Trophoblast cell (in vitro differentiated cells and primary cell): ENCODE measurements at regions not wholly inside any gene's neighbourhood (a gene's known extent, or its start where the extent isn't known, plus 50 kb on each side); places are given as distances from the start of the nearest gene placed in this dataset.

Experiments used
- DNase-seq, 2 donors: peaks; one replicate each; pipeline ENCODE4 v3.0.0-alpha.2; 2016
- H2AFZ ChIP-seq: 2 replicates; pipeline ENCODE4 v1.6.1; 2013; ENCODE audit warnings: low read length, moderate library complexity, mild to moderate bottlenecking; ENCODE audit not compliant: insufficient read depth, poor library complexity
- H2AK5ac ChIP-seq: 2 replicates; pipeline ENCODE4 v1.6.1; 2013; ENCODE audit warnings: mild to moderate bottlenecking, low read length
- H2BK120ac ChIP-seq: 2 replicates; pipeline ENCODE4 v1.6.1; 2013; ENCODE audit warnings: low read length, mild to moderate bottlenecking, moderate library complexity; ENCODE audit not compliant: insufficient read depth, poor library complexity
- H2BK12ac ChIP-seq: 2 replicates; pipeline ENCODE4 v1.6.1; 2013; ENCODE audit warnings: mild to moderate bottlenecking, low read length, moderate library complexity
- H2BK5ac ChIP-seq: 2 replicates; pipeline ENCODE4 v1.6.1; 2013; ENCODE audit warnings: low read length, low read depth, moderate library complexity, mild to moderate bottlenecking; ENCODE audit not compliant: poor library complexity
- H3K14ac ChIP-seq: 2 replicates; pipeline ENCODE4 v1.6.1; 2013; ENCODE audit warnings: mild to moderate bottlenecking, low read length
- H3K18ac ChIP-seq: 2 replicates; pipeline ENCODE4 v1.6.1; 2013; ENCODE audit warnings: mild to moderate bottlenecking, low read length
- H3K23ac ChIP-seq: 2 replicates; pipeline ENCODE4 v1.6.1; 2013; ENCODE audit warnings: low read length
- H3K27ac ChIP-seq: 2 replicates; pipeline ENCODE4 v1.5.1; 2013; ENCODE audit warnings: low read depth, mild to moderate bottlenecking, inconsistent platforms, low read length, moderate library complexity
- H3K27me3 ChIP-seq: 2 replicates; pipeline ENCODE4 v1.6.1; 2013; ENCODE audit warnings: inconsistent platforms, mild to moderate bottlenecking, low read length, moderate library complexity; ENCODE audit not compliant: insufficient read depth
- H3K36me3 ChIP-seq, 2 experiments: 1 replicate in 1 of 2; 2 replicates in 1 of 2; pipeline ENCODE4 v1.6.1; 2013; ENCODE audit warnings: low read length in 2 of 2, mild to moderate bottlenecking in 2 of 2, moderate library complexity in 1 of 2; ENCODE audit not compliant: insufficient read depth in 2 of 2, control insufficient read depth in 1 of 2
- H3K4ac ChIP-seq: 2 replicates; pipeline ENCODE4 v1.6.1; 2013; ENCODE audit warnings: low read depth, mild to moderate bottlenecking, low read length, moderate library complexity
- H3K4me1 ChIP-seq, 2 experiments: 1 replicate in 1 of 2; 2 replicates in 1 of 2; pipeline ENCODE4 v1.6.1; 2013; ENCODE audit warnings: low read length in 2 of 2, mild to moderate bottlenecking in 2 of 2, moderate library complexity in 1 of 2; ENCODE audit not compliant: insufficient read depth in 2 of 2, control insufficient read depth in 1 of 2
- H3K4me2 ChIP-seq: 2 replicates; pipeline ENCODE4 v1.6.1; 2013; ENCODE audit warnings: inconsistent platforms, mild to moderate bottlenecking, low read length, moderate library complexity
- H3K4me3 ChIP-seq: 2 replicates; pipeline ENCODE4 v1.5.1; 2013; ENCODE audit warnings: mild to moderate bottlenecking, low read depth, low read length, inconsistent platforms
- H3K79me1 ChIP-seq: one replicate; pipeline ENCODE4 v1.6.1; 2013; ENCODE audit warnings: low read length
- H3K79me2 ChIP-seq: 2 replicates; pipeline ENCODE4 v1.6.1; 2013; ENCODE audit warnings: low read length, mild to moderate bottlenecking; ENCODE audit not compliant: control insufficient read depth, insufficient read depth, poor library complexity
- H3K9ac ChIP-seq: 2 replicates; pipeline ENCODE4 v1.6.1; 2013; ENCODE audit warnings: mild to moderate bottlenecking, low read length
- H3K9me3 ChIP-seq: 2 replicates; pipeline ENCODE4 v1.6.1; 2013; ENCODE audit warnings: low read depth, mild to moderate bottlenecking, control low read depth, inconsistent platforms, low read length; ENCODE audit not compliant: insufficient read depth
- H4K12ac ChIP-seq: 2 replicates; pipeline ENCODE4 v1.6.1; 2013; ENCODE audit warnings: low read depth, mild to moderate bottlenecking, low read length, moderate library complexity
- H4K8ac ChIP-seq: 2 replicates; pipeline ENCODE4 v1.6.1; 2013; ENCODE audit warnings: low read depth, mild to moderate bottlenecking, low read length, moderate library complexity
- H4K91ac ChIP-seq: one replicate; pipeline ENCODE4 v1.6.1; 2013; ENCODE audit warnings: low read depth, mild to moderate bottlenecking, low read length, moderate library complexity
- WGBS: extraction: QIAGEN DNeasy Blood & Tissue Kit; methylation state at CpG from one replicate; pipeline ENCODE4 v1.1.7; 2013; ENCODE audit warnings: missing lambda C conversion rate; ENCODE audit not compliant: insufficient read length, insufficient coverage; ENCODE audit errors: extremely low coverage; 5-methylcytosine and 5-hydroxymethylcytosine counted together

DNA sequence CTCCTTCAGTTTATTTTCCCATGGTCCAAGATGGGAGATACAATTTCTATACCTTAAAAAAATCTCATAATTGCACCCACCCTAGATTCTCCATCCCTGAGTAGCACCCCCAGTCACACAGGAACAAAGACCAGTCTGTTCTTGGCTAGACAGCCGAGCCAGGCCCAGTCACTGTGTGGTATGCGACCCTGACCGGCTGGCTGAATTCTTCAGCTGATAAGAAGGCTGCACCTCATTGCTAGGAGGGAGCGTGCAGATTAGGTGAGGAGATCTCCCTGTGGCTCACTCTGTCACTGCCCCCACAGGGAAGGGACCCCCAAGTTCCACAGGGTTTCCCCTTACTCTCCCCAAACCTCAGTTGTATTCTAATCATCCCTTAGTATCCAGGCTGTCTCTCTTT is 138.7 kb downstream of the SALL1 start:
- Histone ChIP-seq H3K27ac (no peak overlapping the region), H4K91ac (no peak overlapping the region), H2BK5ac (no peak overlapping the region), H2BK120ac (no peak overlapping the region), H3K4me1 (peaks cover 2% of the 10 kb centered on the region in 2 experiments), H3K4me2 (no peak overlapping the region), H4K12ac (no peak overlapping the region), H2AFZ (no peak overlapping the region), H3K18ac (no peak overlapping the region), H2AK5ac (no peak overlapping the region), H3K14ac (no peak overlapping the region), H3K79me1 (no peaks in the 10 kb centered on the region), H3K27me3 (no peaks in the 10 kb centered on the region), H3K9me3 (peaks cover 1% of the 10 kb centered on the region), H4K8ac (no peak overlapping the region), H2BK12ac (no peak overlapping the region), H3K36me3 (no peaks in the 10 kb centered on the region), H3K23ac (no peak overlapping the region), H3K4ac (no peak overlapping the region), H3K9ac (no peak overlapping the region), H3K79me2 (no peaks in the 10 kb centered on the region), H3K4me3 (no peak overlapping the region)
- WGBS, result no CpG with 5 or more reads among the region's 4 CpGs
- no peak for DNase-seq

DNA sequence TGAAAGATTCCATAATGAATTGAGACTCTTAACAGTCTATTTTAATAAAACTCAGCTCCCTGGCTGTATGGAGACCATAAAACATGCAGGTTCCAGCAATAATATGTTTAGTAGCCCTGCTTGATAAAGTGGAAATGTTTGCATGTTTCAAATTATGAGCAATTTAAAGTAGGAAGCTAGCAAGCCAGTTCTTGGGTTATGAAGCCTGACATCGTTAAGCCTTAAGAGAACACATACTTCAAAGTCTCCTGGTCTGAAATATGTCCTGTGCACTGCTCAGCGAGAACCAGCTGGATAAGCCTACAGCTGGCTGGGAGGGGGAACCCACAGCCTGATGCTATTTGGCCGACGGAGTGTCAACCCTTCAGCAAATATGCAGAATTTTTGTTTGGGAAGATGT is 140.3 kb downstream of the SALL1 start:
- no peaks in the 10 kb centered on the region for H3K36me3 ChIP-seq
- no peaks in the 10 kb centered on the region for H3K79me2 ChIP-seq
- no peak overlapping the region for H2AK5ac ChIP-seq
- H4K91ac ChIP-seq, result no peak overlapping the region
- H3K4me2 ChIP-seq, result no peak overlapping the region
- H3K4me3 ChIP-seq, result no peak overlapping the region
- H3K14ac ChIP-seq, result no peak overlapping the region
- H3K4me1 ChIP-seq, result peaks cover 2% of the 10 kb centered on the region in 2 experiments
- no peak overlapping the region for H4K8ac ChIP-seq
- H3K9me3 ChIP-seq, result peaks cover 1% of the 10 kb centered on the region
- no peak overlapping the region for H2BK5ac ChIP-seq
- H3K79me1 ChIP-seq, result no peaks in the 10 kb centered on the region
- no peak overlapping the region for H2BK12ac ChIP-seq
- no peak overlapping the region for H3K4ac ChIP-seq
- H3K27ac ChIP-seq, result no peak overlapping the region
- H2BK120ac ChIP-seq, result no peak overlapping the region
- H3K9ac ChIP-seq, result no peak overlapping the region
- no peak for DNase-seq
- H4K12ac ChIP-seq, result no peak overlapping the region
- no peak overlapping the region for H3K23ac ChIP-seq
- H3K27me3 ChIP-seq, result no peaks in the 10 kb centered on the region
- no peak overlapping the region for H3K18ac ChIP-seq
- H2AFZ ChIP-seq, result no peak overlapping the region
- WGBS, result no CpG with 5 or more reads among the region's 4 CpGs

DNA sequence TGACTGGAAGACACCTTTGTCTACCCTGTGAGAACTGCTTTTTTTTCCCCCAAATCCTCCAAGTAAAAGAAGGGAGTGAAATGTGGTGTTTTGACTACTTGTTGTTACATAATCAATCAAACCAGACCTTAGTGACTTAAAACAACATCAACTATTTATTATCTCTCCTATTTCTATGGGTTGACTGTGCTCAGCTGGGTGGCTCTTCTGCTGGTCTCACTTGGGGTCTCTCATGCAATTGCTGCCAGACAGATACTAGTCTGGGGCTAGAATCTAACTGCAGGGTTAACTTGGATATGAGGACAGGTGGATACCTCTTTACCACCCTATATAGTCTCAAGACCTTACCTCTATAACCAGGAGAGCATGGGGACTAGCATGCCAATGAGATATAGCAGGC is 141.3 kb downstream of the SALL1 start:
- no peak overlapping the region for H2AK5ac ChIP-seq
- H3K4ac ChIP-seq, result no peak overlapping the region
- no peak overlapping the region for H3K27ac ChIP-seq
- no peaks in the 10 kb centered on the region for H3K79me1 ChIP-seq
- no peak overlapping the region for H4K91ac ChIP-seq
- no peak overlapping the region for H2AFZ ChIP-seq
- H4K12ac ChIP-seq, result no peak overlapping the region
- H3K36me3 ChIP-seq, result no peaks in the 10 kb centered on the region
- H2BK12ac ChIP-seq, result no peak overlapping the region
- no peaks in the 10 kb centered on the region for H3K79me2 ChIP-seq
- no peak overlapping the region for H2BK120ac ChIP-seq
- no peak overlapping the region for H3K4me2 ChIP-seq
- no peaks in the 10 kb centered on the region for H3K27me3 ChIP-seq
- no peak overlapping the region for H4K8ac ChIP-seq
- H3K18ac ChIP-seq, result no peak overlapping the region
- H3K4me1 ChIP-seq, result peaks cover 2% of the 10 kb centered on the region in 2 experiments
- no peak overlapping the region for H2BK5ac ChIP-seq
- H3K9me3 ChIP-seq, result peaks cover 1% of the 10 kb centered on the region
- no peak overlapping the region for H3K23ac ChIP-seq
- no peak overlapping the region for H3K9ac ChIP-seq
- DNase-seq, result no peak
- H3K4me3 ChIP-seq, result no peak overlapping the region
- H3K14ac ChIP-seq, result no peak overlapping the region

DNA sequence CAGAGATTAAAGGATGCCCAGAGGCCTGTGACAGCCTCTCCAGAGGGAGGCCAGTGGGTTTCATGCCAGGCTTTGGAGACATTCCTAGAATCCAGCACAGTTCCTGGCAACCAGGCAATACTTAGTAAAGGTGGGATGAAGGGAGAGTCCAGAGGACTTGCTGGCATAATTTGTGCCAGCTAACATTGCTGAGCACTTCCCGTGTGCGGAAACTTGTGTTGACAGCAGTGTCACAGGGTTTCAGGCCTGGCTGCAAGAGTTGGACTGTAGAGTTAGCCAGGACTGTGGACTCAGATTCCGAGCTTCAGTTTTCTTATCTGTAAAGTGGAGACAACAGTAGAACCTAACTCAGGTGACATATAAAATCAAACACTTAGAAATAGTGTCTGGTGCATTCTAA is 141.7 kb downstream of the SALL1 start:
- Histone ChIP-seq H2BK120ac (no peak overlapping the region), H3K4me2 (no peak overlapping the region), H3K27ac (no peak overlapping the region), H2BK5ac (no peak overlapping the region), H4K91ac (no peak overlapping the region), H3K4me1 (peaks cover 2% of the 10 kb centered on the region in 2 experiments), H3K23ac (no peak overlapping the region), H3K79me2 (no peaks in the 10 kb centered on the region), H2AFZ (no peak overlapping the region), H3K27me3 (no peaks in the 10 kb centered on the region), H3K4me3 (peak overlapping the region; percentile 28), H2BK12ac (no peak overlapping the region), H4K12ac (no peak overlapping the region), H3K9me3 (peaks cover 1% of the 10 kb centered on the region), H3K4ac (no peak overlapping the region), H3K36me3 (no peaks in the 10 kb centered on the region), H4K8ac (no peak overlapping the region), H3K79me1 (no peaks in the 10 kb centered on the region), H2AK5ac (no peak overlapping the region), H3K14ac (no peak overlapping the region), H3K9ac (no peak overlapping the region), H3K18ac (no peak overlapping the region)
- no CpG with 5 or more reads among the region's 3 CpGs for WGBS
- no peak for DNase-seq
